ENCODE measurements at regions not wholly inside any gene's neighbourhood (a gene's known extent, or its start where the extent isn't known, plus 50 kb on each side); places are given as distances from the start of the nearest gene placed in this dataset.
"Not testable (repeated sequence)": the region's sequence is repeated elsewhere in the genome, so short reads cannot be mapped to it uniquely, and the experiment has no call there.

DNA sequence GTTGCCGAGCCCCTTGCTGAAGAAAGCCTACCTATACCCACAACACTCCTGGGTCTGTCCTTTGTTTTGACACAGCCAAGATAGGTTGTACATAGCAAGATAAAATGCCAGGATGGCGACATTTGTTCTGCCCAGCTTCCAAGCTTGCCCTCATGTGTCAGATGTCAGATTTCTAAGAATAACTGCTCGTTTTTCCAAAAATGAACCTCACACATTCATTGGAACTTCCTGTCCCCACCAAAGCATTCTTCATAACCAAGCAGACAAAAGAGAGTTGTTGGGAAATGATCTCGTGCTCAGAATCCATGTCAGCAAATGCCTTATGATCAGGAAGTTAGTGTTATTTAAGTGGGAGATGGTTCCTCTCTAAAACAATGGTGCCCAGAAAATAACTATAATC, 210.1 kb downstream of the ZNF608 start:
- DNase-seq (ENCODE audit: low spot score): no peak
- in situ Hi-C loops (cut with HindIII; ENCODE audit: low sequenced_read_pairs): no loop called here

DNA sequence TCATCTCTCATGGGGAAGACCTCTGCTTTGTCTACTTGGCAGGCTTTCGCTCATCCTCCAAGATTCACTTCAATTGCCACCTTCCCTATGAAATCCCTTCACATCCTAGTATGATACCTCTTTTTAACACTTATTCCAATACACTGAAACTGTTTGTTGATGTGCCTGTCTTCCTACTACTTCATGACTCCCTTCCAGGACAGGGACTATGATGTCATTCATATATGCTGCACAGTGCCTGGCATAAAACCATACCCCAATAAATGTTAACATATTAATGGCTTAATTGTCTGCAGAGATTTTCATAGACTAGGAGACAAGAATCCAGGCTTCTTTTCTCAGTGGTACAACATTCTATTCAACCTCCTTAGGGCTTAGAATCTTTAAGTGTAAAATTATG, 215.5 kb downstream of the ZNF608 start:
- in situ Hi-C loops (cut with HindIII; ENCODE audit: low sequenced_read_pairs): no loop called here
- DNase-seq (ENCODE audit: low spot score): no peak

DNA sequence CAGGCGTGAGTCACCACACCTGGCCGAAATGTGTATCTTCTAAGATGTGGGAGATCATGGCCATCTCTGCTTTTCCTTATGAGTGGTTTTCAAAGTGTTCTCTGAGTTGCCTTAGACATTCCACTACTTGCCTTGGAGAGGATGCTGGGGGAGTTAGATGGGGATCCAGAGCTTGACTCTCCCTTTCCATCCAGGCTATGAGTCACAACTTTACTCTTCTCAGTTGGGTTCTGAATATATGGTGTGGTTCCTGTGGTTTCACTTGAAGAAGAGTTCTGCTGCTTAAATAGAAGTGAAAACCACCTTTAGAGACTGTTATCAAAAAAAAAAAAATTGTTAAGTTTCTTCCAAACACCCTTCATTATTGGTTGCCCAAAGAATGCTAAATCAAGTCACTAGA, 217.6 kb downstream of the ZNF608 start:
- DNase-seq (ENCODE audit: low spot score): no peak
- in situ Hi-C loops (cut with HindIII; ENCODE audit: low sequenced_read_pairs): no loop called here

DNA sequence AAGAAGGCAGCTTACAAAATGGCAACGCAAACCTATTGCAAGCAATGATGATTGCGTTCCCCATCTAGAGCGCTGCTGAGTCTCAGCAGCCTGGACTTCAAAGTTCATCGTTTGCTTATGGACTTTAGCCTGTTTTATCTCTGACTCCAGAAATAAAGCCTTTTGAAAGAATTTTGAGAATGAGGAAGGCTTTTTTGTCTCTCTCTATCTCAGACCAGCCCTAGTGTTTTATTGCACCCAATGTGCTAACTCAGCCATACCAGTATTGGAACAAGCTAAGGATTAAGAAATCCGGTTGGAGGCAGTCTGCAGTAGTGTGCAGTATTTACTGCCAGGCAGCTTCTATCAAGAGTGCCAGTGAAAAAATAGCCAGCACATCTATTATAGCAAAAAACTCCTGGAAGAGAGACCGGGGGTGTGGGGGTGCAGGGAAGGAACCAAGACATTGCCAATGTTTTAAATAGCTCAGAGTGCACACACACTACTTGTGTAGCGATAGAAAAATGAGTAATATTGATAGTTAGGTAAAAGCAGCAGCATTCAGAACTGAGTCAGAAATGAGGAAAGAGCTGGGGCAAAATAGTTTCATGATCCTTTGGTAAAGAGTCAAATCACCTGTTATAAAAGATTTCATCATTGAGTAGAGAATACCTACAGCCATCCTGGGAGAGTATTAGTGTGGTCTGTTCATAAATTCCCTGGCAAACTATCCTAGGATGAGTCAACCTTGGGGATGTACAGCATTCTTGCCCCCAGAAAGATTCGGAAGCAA, 219.0 kb downstream of the ZNF608 start:
- in situ Hi-C loops (cut with HindIII; ENCODE audit: low sequenced_read_pairs): no loop called here
- DNase-seq (ENCODE audit: low spot score): no peak

DNA sequence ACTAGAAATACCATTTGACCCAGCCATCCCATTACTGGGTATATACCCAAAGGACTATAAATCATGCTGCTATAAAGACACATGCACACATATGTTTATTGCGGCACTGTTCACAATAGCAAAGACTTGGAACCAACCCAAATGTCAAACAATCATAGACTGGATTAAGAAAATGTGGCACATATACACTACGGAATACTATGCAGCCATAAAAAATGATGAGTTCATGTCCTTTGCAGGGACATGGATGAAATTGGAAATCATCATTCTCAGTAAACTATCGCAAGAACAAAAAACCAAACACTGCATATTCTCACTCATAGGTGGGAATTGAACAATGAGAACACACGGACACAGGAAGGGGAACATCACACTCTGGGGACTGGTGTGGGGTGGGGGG, 220.4 kb downstream of the ZNF608 start:
- in situ Hi-C loops (cut with HindIII; ENCODE audit: low sequenced_read_pairs); DNase-seq (ENCODE audit: low spot score): not testable (repeated sequence)

DNA sequence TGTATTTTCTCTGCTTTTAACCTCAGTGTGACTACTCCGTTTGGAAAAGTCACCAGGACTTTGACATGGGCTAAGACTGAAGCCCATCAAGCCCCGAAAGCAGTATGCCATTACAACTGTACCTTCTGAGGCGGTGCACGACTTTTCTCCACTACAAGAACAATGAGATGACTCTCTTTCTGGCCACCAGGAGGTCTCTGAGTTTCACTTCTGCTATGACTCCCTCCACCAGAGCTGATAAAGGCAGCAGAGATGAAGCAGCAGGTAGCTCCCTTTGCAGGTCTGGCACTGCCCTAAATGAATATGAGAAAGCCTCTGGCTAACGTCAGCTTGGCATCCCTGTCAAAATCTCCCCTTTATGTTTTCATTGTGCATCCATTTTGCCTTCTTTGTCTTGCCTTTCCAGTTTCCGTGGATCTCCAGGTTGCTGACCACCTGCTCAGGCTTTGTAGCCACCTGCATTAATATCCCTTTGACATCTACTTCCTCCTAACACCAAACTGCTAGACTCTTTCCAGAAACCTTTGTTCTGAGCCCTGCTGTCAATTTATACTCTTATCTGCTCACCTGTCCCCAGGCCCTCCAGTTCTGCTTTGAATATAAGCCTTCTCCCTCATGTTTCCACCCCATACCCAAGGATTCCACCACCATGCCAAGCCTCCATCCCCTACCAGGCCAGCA, 221.7 kb downstream of the ZNF608 start:
- in situ Hi-C loops (cut with HindIII; ENCODE audit: low sequenced_read_pairs): no loop called here
- DNase-seq (ENCODE audit: low spot score): no peak

DNA sequence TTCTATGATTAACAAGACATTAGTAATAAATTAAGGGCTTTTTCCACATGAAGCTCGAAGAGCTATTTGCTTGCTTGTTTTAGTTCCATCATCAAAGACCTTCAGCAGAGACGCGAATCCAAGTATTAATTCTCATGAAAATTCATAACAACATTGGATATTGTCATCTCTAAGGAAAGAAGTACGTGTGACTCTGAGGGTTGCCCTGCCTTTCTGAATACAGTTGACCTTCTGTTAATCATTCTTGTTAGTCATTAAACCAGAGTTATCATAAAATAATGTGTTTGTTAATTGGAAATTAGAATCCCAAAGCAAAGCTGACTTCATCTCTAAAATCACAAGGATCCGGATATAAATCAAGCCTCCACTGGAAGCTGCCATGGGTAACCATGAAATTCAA, 222.5 kb downstream of the ZNF608 start:
- no peak for DNase-seq (ENCODE audit: low spot score)
- in situ Hi-C loops (cut with HindIII; ENCODE audit: low sequenced_read_pairs): no loop called here

DNA sequence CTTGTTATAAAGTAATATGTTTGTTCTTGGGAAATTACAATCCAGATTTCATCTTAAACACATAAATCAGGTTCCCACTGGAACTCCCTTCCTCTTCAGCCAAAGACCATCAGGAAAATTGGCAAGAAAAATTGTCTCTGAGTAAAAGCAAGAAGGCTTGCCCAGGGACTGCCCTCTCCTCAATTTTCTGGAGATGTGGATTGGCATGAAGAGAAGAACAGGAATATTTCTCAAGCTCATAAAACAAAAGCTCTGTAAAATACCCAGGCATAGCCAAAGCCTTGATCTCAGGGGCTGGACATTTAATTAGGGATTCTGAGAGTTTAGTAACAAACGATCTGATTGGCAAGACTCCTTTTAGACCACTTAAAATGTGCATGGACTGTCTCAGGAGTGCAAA, 223.4 kb downstream of the ZNF608 start:
- no peak for DNase-seq (ENCODE audit: low spot score)
- in situ Hi-C loops (cut with HindIII; ENCODE audit: low sequenced_read_pairs): no loop called here

DNA sequence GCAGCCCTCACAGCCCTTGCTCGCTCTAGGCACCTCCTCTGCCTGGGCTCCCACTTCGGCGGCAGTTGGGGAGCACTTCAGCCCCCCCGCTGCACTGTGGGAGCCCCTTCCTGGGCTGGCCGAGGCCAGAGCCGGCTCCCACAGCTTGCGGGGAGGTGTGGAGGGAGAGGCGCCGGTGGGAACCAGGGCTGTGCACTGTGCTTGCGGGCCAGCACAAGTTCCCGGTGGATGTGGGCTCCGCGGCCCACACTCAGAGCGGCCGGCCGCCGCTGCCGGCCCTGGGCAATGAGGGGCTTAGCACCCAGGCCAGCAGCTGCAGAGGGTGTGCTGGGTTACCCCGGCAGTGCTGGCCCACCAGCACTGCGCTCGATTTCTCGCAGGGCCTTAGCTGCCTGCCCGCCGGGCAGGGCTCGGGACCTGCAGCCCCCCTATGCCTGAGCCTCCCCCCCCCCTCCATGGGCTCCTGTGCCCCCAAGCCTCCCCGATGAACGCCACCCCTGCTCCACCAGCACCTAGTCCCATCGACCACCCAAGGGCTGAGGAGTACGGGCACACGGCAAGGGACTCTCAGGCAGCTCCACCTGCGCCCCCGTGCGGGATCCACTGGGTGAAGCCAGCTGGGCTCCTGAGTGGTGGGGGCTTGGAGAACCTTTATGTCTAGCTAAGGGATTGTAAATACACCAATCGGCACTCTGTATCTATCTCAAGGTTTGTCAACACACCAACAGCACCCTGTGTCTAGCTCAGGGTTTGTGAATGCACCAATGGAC, 224.8 kb downstream of the ZNF608 start:
- in situ Hi-C loops (cut with HindIII; ENCODE audit: low sequenced_read_pairs): no loop called here
- no peak for DNase-seq (ENCODE audit: low spot score)

DNA sequence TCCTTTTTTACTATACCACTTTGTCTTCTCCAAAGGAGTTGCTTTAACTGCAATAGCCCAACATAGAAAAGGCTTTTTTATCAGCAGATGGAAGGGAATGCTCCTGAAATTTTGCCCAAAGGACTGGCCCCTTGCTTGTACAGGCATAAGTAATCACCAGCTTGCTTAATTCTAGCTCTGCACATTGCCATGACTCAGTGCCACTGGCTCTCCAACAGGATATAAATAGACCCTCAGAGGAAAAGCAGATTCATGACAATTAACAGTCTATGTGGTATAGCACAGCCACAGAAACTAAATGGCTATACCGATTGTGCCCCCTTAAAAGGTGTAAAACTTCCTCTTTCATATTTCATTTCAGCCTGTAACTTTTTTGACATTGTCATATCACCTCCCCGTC, 227.0 kb downstream of the ZNF608 start:
- peak; percentile 96 for DNase-seq (ENCODE audit: low spot score)
- in situ Hi-C loops (cut with HindIII; ENCODE audit: low sequenced_read_pairs): no loop called here

DNA sequence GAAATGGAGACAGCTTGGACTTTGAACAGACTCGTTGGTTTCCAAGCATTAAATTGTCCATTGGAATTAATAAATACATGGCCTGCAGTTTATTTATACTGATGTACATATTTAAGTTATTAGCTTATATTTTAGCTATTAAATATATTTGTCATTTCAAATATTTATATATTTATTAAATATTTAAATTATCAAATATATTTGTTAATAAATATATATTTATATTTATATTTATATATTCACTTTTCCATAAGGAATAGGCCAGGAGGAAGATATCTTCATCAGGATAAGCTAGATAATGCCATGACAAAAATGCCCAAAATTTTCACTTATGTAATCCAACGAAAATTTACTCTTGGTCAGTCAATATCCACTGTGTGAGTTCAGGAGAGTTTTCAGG, 229.9 kb downstream of the ZNF608 start:
- in situ Hi-C loops (cut with HindIII; ENCODE audit: low sequenced_read_pairs): no loop called here

DNA sequence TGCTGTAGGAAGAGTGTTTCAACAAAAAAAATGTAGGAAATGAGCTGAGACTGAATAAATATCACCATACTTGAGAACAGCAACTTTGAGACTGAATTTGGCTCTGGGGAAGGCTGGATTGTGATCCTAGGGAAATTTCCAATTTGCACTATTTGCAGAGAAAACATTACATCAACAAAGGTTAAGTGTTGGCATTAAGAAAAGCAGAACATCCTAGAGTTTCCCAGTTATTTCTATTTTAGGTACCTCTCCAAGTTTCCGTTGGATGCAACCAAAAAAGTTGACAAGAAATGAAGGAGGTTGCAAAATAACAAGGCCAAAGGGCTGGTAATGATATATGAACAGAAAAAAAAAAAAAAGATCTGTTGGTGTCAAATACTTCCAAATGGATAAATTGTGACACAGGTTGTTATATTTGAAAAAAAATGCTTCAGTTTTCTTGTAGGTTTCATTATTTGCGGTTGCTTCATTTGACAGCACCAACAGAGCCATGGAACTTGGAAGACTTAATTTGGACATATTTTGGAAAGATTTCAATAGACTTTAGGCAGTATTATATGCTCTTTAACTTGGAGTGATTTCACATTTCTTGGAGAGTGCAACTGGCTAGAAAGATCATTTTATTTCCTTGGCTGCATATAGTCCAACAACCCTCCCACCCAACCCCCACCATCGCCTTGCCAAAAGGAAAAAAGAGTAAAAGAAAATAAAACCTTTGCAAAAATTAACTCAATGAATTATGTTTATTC, 230.8 kb downstream of the ZNF608 start:
- in situ Hi-C loops (cut with HindIII; ENCODE audit: low sequenced_read_pairs): no loop called here
- no peak for DNase-seq (ENCODE audit: low spot score)

More for the DNA sequence above, 229.9 kb downstream of the ZNF608 start:
- no peak for DNase-seq (ENCODE audit: low spot score)

DNA sequence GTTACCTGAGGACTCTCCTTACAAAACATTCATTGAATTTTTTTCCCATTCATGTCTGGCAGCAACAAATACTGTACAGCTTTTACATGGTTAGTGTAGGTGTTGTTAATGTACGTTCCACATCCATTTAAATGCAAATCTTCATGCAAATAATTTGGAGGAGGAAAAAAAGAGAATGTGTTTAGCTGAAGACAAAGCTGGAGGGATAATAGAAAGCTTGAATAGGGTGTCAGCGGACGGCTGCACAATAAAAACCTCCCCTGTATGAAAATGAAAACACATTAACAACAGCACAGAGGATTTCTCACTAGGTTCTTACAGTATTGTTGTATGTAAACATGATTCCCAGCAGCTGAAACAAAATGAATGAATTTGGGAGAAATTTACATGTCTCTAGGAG, 231.5 kb downstream of the ZNF608 start:
- DNase-seq (ENCODE audit: low spot score): no peak
- in situ Hi-C loops (cut with HindIII; ENCODE audit: low sequenced_read_pairs): no loop called here

DNA sequence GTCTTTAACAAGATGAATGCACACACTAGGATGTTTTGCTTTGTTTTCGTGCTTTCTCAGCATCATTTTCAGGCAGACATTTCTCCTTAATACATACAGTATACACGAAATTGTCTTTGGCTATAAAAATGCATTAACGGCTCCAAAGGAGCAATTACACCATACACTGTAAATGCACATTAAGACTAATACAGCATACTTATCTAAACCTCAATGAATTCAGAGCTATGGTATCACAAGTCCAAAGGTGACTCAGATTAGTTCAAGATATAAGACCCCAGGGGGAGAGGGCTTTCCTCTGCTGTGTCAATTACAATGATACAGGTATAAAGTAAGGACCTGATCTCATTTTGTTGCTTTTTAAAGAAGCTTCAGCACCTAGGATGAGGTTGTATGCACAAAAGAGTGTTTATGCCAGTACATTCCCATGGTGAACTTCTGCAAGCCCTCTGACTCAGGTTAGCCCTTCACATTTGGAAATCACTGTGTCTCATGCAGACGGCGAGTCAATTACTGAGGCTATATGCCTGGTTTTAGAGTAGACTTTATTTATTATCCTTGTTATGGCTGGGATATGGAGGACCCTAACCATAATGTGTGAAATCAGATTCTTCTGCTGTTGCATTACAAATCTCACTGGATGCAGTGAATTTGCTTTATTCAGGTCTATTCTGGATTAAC, 233.3 kb downstream of the ZNF608 start:
- DNase-seq (ENCODE audit: low spot score): no peak
- in situ Hi-C loops (cut with HindIII; ENCODE audit: low sequenced_read_pairs): no loop called here

DNA sequence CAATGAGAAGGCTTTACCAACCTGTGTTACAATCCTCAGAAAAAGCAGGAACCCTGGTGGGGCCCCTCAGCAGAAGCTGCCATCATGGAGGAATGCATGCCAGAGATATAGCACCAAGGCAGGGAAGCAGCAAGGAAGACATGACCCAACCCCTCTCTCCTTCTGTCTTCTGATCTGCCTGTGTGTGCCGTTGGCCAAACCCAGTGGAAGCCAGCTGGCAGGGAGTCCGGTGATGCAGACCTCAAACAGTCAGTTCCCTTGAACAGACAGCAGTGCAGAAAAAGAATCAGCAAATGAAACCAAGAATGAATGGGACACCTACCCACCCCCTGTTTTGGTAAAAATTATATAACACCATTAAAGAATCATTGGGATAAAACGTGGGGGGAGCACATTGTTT, 234.2 kb downstream of the ZNF608 start:
- peak; percentile 96 for DNase-seq (ENCODE audit: low spot score)
- in situ Hi-C loops (cut with HindIII; ENCODE audit: low sequenced_read_pairs): no loop called here

DNA sequence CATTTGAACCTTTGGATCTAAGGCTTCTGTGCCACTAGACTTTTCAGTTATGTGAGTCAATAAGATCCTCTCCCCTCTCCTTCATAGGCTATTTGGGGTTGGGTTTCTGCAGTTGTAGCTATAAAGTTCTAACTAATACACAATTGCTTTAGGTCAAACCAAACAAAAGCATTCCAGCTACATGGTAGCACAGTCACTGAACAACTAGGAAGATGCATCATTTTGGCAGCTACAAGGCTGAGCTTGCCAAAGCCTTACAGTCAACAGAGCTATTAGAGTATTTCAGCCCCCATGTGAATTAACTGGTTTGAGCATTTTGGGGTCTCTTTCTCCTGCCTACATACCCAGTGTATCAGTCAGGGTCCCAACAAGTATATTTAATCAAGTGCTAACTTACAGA, 234.6 kb downstream of the ZNF608 start:
- in situ Hi-C loops (cut with HindIII; ENCODE audit: low sequenced_read_pairs): no loop called here
- no peak for DNase-seq (ENCODE audit: low spot score)

DNA sequence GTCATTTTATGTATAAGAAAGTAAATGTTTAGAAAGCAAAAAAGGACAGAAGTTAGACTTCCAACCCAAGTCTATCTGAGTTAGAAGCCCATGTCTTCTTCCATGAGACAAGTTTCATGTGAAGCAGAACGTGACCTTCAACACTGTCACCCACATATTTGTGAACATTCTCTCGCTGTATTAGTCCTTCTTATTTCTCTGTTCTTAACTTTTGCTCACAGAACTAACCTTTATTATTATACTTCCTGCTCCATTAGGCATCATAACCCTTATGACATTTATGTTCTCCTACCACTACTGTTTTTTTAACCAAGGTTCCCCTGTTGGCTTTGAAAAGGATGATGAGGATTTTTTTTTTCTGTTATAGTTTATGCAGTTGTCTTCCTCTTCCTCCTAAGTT, 238.8 kb downstream of the ZNF608 start:
- DNase-seq (ENCODE audit: low spot score): no peak
- in situ Hi-C loops (cut with HindIII; ENCODE audit: low sequenced_read_pairs): no loop called here

DNA sequence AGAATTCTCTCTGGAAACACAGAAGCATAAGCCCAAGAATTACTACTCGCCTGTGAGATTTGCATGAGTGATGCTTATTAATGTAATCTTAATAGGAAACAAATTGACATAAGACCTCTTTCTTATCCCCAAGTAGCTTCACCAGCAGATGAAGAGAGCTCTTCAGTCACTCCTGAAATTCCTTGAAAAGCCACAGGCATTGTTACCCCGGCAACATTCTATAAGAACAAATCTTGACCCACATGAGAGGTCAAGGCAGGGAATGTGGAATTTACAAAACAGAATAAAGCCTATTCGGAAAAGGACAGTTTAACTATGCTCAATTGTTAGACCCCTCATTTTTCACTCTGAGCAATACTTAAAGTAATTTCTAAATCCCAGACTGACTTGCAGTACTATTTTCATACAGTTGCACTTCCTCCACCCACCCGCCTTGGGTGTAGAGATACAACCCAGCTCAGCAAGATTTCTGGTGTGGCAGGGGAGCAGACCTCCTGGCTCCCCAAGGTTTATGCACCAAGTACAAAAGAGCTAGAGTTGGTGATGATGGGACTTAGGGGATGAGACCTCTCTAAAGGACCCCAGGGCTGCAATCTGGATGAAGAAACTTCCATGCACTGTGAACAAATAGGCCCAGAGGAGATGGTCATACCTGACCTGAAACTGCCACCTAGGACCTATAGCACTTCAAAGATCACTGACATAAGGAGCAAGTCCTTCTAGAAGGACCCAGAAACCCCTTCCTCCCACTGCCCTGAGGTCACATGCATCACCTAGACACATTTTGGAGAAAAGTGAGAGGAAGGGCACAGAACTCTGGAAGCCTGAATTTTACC, 242.1 kb downstream of the ZNF608 start:
- DNase-seq (ENCODE audit: low spot score): no peak
- in situ Hi-C loops (cut with HindIII; ENCODE audit: low sequenced_read_pairs): no loop called here
